GM18505 (cell line): ENCODE measurements at regions not wholly inside any gene's neighbourhood (a gene's known extent, or its start where the extent isn't known, plus 50 kb on each side); places are given as distances from the start of the nearest gene placed in this dataset.

Experiments
- ATAC-seq: cut with Tn5 transposase; IDR thresholded peaks from one replicate; pipeline ENCODE4 v1.9.1; 2021; ENCODE audit not compliant: unreplicated experiment
- POLR2A ChIP-seq: IDR thresholded peaks from 4 replicates; pipeline ENCODE4 v1.6.1; 2011; ENCODE audit warnings: borderline replicate concordance; ENCODE audit not compliant: insufficient read depth, insufficient read length; ENCODE audit errors: extremely low read depth

GRCh38 chr2:469514-469913, 181.6 kb upstream of the ALKAL2 start:
- TF ChIP-seq POLR2A = no peak
- no peak for ATAC-seq

- no peak for TF ChIP-seq POLR2A
- ATAC-seq = no peak
These were observed 180.9 kb upstream of the ALKAL2 start for GRCh38 chr2:468648-469336.

- TF ChIP-seq POLR2A = no peak
- ATAC-seq = no peak
These were observed 180.2 kb upstream of the ALKAL2 start for GRCh38 chr2:467892-468647.

- no peak for ATAC-seq
- no peak for TF ChIP-seq POLR2A
These were observed 179.6 kb upstream of the ALKAL2 start for GRCh38 chr2:467543-467891.

- no peak for ATAC-seq
- TF ChIP-seq POLR2A = no peak
These were observed 179.2 kb upstream of the ALKAL2 start for GRCh38 chr2:467101-467500.

- no peak for ATAC-seq
- no peak for TF ChIP-seq POLR2A
These were observed 176.8 kb upstream of the ALKAL2 start for GRCh38 chr2:464562-465309.

GRCh38 chr2:460861-461260, 173.0 kb upstream of the ALKAL2 start:
- TF ChIP-seq POLR2A = no peak
- ATAC-seq = peak; percentile 82

- ATAC-seq = no peak
- TF ChIP-seq POLR2A = no peak
These were observed 172.0 kb upstream of the ALKAL2 start for GRCh38 chr2:459931-460330.

- TF ChIP-seq POLR2A = no peak
- no peak for ATAC-seq
These were observed 170.5 kb upstream of the ALKAL2 start for GRCh38 chr2:458425-458815.

- ATAC-seq = no peak
- no peak for TF ChIP-seq POLR2A
These were observed 170.0 kb upstream of the ALKAL2 start for GRCh38 chr2:457792-458424.

GRCh38 chr2:457262-457661, 169.4 kb upstream of the ALKAL2 start:
- no peak for ATAC-seq
- no peak for TF ChIP-seq POLR2A

- ATAC-seq = no peak
- no peak for TF ChIP-seq POLR2A
These were observed 168.0 kb upstream of the ALKAL2 start for GRCh38 chr2:455913-456312.

- TF ChIP-seq POLR2A = no peak
- no peak for ATAC-seq
These were observed 167.3 kb upstream of the ALKAL2 start for GRCh38 chr2:455015-455705.
